Hematopoietic multipotent progenitor cell treated with erythropoietin and hydrocortisone succinate and interleukin-3 and kit ligand, for 8 days (in vitro differentiated cells): ENCODE measurements at regions not wholly inside any gene's neighbourhood (a gene's known extent, or its start where the extent isn't known, plus 50 kb on each side); places are given as distances from the start of the nearest gene placed in this dataset.

ENCODE experiments used
- DNase-seq: peaks from one replicate; pipeline ENCODE4 v3.0.0-alpha.2; 2015

- no peak for DNase-seq
These were observed 238.1 kb downstream of the ARAP2 start for GRCh38 chr4:36006226-36006625.

DNA sequence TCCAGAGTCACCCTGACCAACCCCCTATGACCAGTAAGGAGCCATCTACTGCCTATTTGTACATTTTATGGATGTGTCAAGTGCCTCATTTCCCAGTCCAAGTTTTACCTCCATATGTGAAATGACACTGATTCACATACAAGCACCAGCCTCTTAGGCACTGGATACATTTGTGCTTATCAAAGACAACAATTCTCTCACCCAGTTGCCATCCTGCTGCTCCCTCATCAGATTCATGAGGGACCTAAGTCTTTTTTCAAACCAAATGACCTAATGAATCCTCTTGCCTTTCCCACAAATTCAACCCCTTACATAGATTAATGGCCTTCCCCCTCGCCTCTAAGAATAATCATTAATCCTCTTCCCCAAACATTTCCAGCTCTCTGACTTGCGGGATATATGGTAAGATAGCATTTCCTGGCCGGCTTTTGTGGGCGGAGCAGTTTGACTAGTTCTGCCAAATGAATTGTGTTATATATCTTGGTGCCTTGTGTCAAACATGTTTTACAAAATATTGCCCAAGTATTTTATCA, 233.9 kb downstream of the ARAP2 start:
- no peak for DNase-seq

GRCh38 chr4:36011381-36011780, 232.9 kb downstream of the ARAP2 start:
- DNase-seq, result no peak

- no peak for DNase-seq
These were observed 231.8 kb downstream of the ARAP2 start for GRCh38 chr4:36012503-36012902.

GRCh38 chr4:36013206-36013605, 231.1 kb downstream of the ARAP2 start:
- no peak for DNase-seq
